Skeletal muscle tissue (tissue), 3 donors: ENCODE measurements at regions not wholly inside any gene's neighbourhood (a gene's known extent, or its start where the extent isn't known, plus 50 kb on each side); places are given as distances from the start of the nearest gene placed in this dataset.

Experiments used
- H3K27ac ChIP-seq: one replicate; pipeline ENCODE4 v1.7.0; 2013; ENCODE audit warnings: mild to moderate bottlenecking, low read depth, low read length, inconsistent platforms
- H3K27me3 ChIP-seq, 3 donors: one replicate each; pipeline ENCODE4 v1.7.0; 2013; ENCODE audit warnings: low read length in 3 of 3; ENCODE audit not compliant: control insufficient read depth in 3 of 3, insufficient read depth in 3 of 3
- H3K36me3 ChIP-seq, 3 donors: one replicate each; pipeline ENCODE4 v1.7.0; 2013; ENCODE audit warnings: low read length in 3 of 3; ENCODE audit not compliant: control insufficient read depth in 3 of 3, insufficient read depth in 3 of 3
- H3K4me1 ChIP-seq, 3 donors: one replicate each; pipeline ENCODE4 v1.7.0; 2013; ENCODE audit warnings: low read length in 3 of 3, mild to moderate bottlenecking in 3 of 3; ENCODE audit not compliant: control insufficient read depth in 3 of 3, insufficient read depth in 3 of 3
- H3K4me3 ChIP-seq, 3 donors: one replicate each; pipeline ENCODE4 v1.7.0; 2013; ENCODE audit warnings: low read length in 3 of 3
- H3K9ac ChIP-seq, 3 donors: one replicate each; pipeline ENCODE4 v1.7.0; 2013; ENCODE audit warnings: low read length in 3 of 3, mild to moderate bottlenecking in 3 of 3, moderate library complexity in 2 of 3, low read depth in 1 of 3
- H3K9me3 ChIP-seq, 3 donors: one replicate each; pipeline ENCODE4 v1.7.0; 2013; ENCODE audit warnings: low read length in 3 of 3; ENCODE audit not compliant: control insufficient read depth in 3 of 3
- donor health status: Osteomylitis.

DNA sequence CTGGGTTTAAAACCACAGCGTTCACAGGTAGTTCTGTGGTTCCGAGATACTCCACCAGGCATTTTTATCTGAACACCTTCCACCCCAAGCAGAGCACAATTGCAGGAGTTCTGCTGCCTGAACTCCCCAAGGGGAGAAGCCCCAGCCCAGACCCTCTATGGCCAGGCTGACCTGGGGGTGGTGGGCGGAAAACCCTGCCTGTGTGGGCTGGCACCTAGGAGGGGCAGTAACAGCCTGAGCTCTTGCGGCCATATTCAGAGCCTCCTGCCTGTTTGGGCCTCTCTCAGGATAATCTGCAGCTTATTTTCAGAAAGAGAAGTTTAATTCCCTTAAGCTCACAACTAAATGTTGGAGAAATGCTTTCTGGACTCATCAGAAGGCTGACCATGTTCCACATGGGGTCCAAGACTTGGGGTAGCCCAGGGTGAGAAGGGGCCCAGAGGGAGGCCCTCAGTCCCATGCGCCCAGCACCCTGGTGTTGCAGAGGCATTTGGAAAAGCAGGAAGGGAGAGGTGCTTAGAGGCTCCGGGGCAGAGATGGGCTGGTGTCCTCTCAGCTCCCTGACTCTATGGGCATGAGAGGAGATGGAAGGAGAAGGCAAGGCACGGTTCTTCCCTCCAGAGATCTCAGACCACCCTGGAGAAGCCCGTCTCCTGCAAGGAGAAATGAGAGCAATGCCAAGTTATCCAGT is 195.6 kb upstream of the TPM1 start:
- Histone ChIP-seq H3K27ac (no peak overlapping the region), H3K9me3 (no peaks in the 10 kb centered on the region), H3K9ac (no peak overlapping the region), H3K4me1 (peaks cover 9 to 15% (median 14%) of the 10 kb centered on the region in 3 donors), H3K4me3 (no peak overlapping the region), H3K36me3 (peaks cover 0 to 8% (median 0%) of the 10 kb centered on the region in 3 donors), H3K27me3 (peaks cover 0 to 4% (median 3%) of the 10 kb centered on the region in 3 donors)

DNA sequence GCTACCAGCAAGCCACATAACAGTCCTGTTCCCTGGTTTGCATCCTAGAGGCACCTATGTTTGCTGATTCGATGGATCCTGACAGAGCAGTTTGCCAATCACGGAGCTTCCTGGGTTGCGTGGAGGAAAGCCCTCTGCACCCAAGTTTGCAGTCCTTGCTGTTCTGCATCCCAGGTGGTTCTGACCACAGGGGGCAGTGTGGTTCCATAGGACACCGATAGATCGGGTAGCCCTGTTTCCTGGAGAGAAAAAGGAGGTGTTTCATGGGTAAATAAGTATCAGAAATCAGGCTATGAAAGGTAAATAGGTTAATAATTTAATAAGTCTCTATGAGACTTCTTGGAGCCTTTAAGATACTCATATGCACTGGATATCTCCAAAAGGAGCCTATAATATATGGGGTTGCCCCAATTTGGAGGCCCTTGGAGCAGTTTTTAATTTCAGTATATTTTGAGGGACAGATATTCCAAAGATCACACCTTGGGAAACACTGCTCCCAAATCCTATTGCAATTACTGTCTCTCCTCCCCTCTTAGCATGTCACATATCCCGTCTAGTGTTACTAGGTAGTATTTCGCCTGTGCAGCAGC is 194.6 kb upstream of the TPM1 start:
- Histone ChIP-seq H3K4me1 (peaks cover 6 to 15% (median 8%) of the 10 kb centered on the region in 3 donors), H3K36me3 (peaks cover 0 to 5% (median 0%) of the 10 kb centered on the region in 3 donors), H3K27ac (no peak overlapping the region), H3K9me3 (no peaks in the 10 kb centered on the region), H3K4me3 (no peak overlapping the region), H3K9ac (no peak overlapping the region), H3K27me3 (peaks cover 0 to 4% (median 3%) of the 10 kb centered on the region in 3 donors)

DNA sequence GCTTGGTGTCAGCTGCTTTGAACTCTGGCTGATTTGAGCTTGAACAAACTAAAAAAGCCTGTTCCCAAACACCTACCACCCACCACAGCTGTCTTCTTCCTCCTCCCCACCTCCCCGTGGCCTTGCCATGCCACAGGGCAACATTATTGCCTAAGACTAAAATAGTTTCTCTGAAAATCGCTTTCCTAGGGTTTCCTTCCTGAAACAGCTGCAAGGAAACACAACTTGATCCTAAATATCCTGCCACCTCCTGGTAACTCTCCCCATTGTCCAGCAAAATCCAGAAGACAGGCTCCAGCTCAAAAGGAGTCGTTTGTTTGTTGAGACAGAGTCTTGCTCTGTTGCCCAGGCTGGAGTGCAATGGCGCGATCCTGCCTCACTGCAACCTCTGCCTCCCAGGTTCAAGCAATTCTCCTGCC is 193.9 kb upstream of the TPM1 start:
- Histone ChIP-seq H3K27me3 (peaks cover 0 to 4% (median 3%) of the 10 kb centered on the region in 3 donors), H3K27ac (no peak overlapping the region), H3K36me3 (peaks cover 0 to 4% (median 0%) of the 10 kb centered on the region in 3 donors), H3K4me3 (no peak overlapping the region), H3K9ac (no peak overlapping the region), H3K4me1 (peaks cover 6 to 15% (median 8%) of the 10 kb centered on the region in 3 donors), H3K9me3 (no peaks in the 10 kb centered on the region)

DNA sequence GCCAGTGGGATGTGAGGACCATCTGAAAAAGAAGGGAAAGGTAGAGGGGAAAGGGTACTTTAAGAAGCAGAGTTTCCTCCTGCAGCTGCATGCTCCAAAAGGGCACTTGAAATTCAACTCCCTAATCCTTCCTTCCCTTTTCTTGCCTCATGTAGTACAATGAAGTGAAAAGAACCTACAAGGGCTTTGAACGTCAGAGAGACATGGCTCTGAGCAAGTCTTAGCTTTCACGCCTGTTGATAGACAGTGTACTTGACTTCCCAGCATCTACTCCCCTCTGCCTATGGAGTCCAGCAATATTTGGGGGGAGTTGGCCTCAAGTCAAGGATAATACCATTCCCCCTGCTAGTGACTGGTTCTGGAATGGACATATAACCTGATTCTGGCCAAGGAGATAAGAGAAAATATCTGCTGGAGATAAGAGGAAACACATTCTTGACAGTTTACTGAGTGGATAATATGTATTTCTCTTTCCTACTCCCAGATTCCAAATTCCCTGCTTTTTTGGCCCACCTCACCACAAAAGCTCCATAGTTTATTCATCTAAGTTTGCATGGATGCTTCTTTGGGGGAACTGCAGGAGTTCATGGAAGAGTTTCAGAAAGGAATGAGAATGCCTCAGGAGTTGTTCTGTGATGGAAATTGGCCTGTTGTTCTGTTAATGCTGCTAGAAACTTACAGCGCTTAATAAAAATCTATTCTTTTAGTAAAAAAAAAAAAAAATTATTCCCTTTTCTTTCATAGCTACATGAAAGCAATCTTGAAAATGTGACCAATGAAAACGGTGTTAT is 193.0 kb upstream of the TPM1 start:
- peaks cover 0 to 4% (median 3%) of the 10 kb centered on the region in 3 donors for H3K27me3 ChIP-seq
- no peak overlapping the region for H3K4me3 ChIP-seq
- no peaks in the 10 kb centered on the region for H3K36me3 ChIP-seq
- no peak overlapping the region for H3K9ac ChIP-seq
- no peak overlapping the region for H3K27ac ChIP-seq
- H3K9me3 ChIP-seq, result no peaks in the 10 kb centered on the region
- H3K4me1 ChIP-seq, result peaks cover 6 to 15% (median 8%) of the 10 kb centered on the region in 3 donors

DNA sequence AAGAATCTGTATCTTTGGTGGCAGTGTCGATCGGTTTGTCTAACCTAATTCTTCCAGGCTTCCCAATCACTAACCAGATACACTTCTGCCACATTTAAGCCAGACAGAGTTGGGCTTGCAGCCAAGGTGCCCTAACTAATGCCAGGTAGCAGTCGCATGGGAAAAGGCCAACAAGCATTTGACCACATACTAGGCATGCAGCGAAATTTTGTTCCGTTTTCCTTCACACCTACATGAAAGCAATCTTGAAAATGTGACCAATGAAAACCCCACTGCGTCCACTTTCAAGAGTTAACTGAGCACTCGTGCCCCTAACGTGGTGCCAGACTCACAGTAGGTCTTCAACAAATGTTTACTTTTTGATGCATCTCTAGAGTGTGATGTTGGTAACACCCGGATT is 192.2 kb upstream of the TPM1 start:
- Histone ChIP-seq H3K4me3 (no peak overlapping the region), H3K36me3 (no peaks in the 10 kb centered on the region), H3K4me1 (peaks cover 6 to 15% (median 8%) of the 10 kb centered on the region in 3 donors), H3K9me3 (no peaks in the 10 kb centered on the region), H3K27ac (no peak overlapping the region), H3K27me3 (peaks cover 0 to 4% (median 3%) of the 10 kb centered on the region in 3 donors), H3K9ac (no peak overlapping the region)

GRCh38 chr15:62850791-62851291 is 191.7 kb upstream of the TPM1 start:
- Histone ChIP-seq H3K27ac (no peak overlapping the region), H3K27me3 (peaks cover 0 to 4% (median 3%) of the 10 kb centered on the region in 3 donors), H3K9me3 (no peaks in the 10 kb centered on the region), H3K9ac (no peak overlapping the region), H3K4me3 (no peak overlapping the region), H3K4me1 (peaks cover 6 to 15% (median 8%) of the 10 kb centered on the region in 3 donors), H3K36me3 (no peaks in the 10 kb centered on the region)

DNA sequence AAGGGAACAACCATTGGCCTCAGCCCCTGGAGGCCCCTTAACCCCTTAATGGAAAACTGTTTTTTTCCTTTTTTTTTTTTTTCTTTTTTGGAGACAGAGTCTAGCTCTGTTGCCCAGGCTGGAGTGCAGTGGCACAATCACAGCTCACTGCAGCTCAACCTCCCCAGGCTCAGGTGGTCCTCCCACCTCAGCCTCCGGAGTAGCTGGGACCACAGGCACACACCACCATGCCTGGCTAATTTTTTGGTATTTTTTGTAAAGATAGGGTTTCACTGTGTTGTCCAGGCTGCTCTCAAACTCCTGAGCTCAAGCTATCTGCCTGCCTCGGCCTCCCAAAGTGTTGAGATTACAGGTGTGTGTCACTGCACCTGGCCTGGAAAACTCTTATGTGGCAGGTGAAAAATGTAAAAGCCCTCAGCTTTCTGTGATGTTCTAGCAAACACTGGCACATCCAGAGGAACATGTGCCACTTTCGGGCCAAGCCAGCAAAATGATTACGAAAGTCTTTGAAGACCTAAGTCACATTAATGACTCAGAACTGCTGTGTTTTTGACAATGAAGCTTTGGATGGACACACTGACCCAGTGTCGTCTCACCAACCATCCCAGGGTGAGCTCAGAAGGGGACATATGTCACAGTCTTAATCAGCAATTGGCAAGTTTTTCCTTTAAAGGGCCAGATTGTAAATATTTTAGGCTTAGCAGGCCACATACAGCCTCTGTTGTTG is 189.3 kb upstream of the TPM1 start:
- H3K4me1 ChIP-seq, result peaks cover 3 to 6% (median 4%) of the 10 kb centered on the region in 3 donors
- no peak overlapping the region for H3K4me3 ChIP-seq
- H3K9me3 ChIP-seq, result no peaks in the 10 kb centered on the region
- peaks cover 0 to 18% (median 4%) of the 10 kb centered on the region in 3 donors for H3K27me3 ChIP-seq
- no peak overlapping the region for H3K27ac ChIP-seq
- no peak overlapping the region for H3K9ac ChIP-seq
- no peaks in the 10 kb centered on the region for H3K36me3 ChIP-seq

DNA sequence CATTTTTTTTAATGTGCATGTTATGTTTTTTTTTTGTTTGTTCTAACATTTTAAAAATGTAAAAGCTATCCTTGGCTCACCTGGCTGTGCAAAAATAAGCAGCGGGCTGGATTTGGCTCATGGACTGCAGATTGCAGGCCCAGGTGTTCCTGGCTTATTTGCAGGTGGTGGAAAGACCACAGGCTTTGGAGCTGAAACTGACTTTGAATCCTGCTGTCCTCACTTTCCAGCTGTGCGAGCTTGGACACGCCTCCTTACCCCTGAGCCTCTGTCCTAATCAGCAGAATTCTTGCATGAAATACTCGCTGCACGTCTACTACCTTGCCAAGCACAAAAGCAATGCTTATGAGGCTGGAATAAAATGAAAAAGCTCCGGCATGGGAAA is 188.7 kb upstream of the TPM1 start:
- Histone ChIP-seq H3K36me3 (no peaks in the 10 kb centered on the region), H3K4me1 (peaks cover 0 to under 1% (median 0%) of the 10 kb centered on the region in 3 donors), H3K9me3 (no peaks in the 10 kb centered on the region), H3K27me3 (peaks cover 0 to 15% (median 4%) of the 10 kb centered on the region in 3 donors), H3K9ac (no peak overlapping the region), H3K4me3 (no peak overlapping the region), H3K27ac (no peak overlapping the region)

DNA sequence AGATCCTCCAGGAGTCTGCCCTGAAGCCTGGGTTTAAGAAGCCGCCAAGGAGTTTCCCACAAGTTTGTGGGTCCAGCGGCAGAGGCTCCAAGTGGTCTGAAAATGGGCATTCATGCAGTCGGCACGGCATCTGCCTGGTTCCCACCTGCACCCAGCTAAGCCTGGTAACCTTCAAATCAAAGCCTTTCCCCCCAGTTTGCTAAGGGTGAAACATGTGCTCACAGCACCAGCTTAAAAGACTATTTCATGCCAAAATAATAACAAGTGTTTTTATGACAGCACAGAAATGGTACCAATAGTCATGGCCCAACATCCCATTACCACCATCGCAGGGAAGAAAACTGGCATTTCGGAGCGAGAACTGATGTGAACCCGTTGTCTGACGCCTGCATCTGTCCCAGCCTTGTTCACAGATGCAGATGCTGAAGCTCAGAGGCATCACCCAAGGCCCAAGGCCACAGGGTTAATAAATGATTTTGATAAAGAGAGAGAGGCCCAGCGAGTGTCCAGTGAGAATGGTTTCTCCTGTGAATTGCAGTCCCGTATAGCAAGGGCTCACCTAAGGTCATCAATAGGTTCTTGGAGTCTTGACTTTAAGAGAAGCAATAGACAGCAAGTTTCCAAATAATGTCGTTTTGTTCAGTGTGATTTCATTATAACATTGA is 188.0 kb upstream of the TPM1 start:
- Histone ChIP-seq H3K9me3 (no peaks in the 10 kb centered on the region), H3K4me3 (no peak overlapping the region), H3K27ac (no peak overlapping the region), H3K9ac (no peak overlapping the region), H3K27me3 (peaks cover 0 to 15% (median 4%) of the 10 kb centered on the region in 3 donors), H3K4me1 (no peaks in the 10 kb centered on the region), H3K36me3 (no peaks in the 10 kb centered on the region)
